Neuronal stem cell (in vitro differentiated cells): ENCODE measurements at regions not wholly inside any gene's neighbourhood (a gene's known extent, or its start where the extent isn't known, plus 50 kb on each side); places are given as distances from the start of the nearest gene placed in this dataset.

ENCODE experiments used
- DNase-seq: peaks from one replicate; pipeline ENCODE4 v3.0.0-alpha.2; 2013; ENCODE audit warnings: low spot score
- H2AFZ ChIP-seq: one replicate; pipeline ENCODE4 v1.6.1; 2013; ENCODE audit warnings: mild to moderate bottlenecking, low read length, inconsistent platforms
- H2AK5ac ChIP-seq: 2 replicates; pipeline ENCODE4 v1.6.1; 2013; ENCODE audit warnings: low read depth, mild to moderate bottlenecking, inconsistent platforms, low read length, moderate library complexity, mixed read lengths
- H2BK120ac ChIP-seq: 2 replicates; pipeline ENCODE4 v1.6.1; 2013; ENCODE audit warnings: low read depth, mild to moderate bottlenecking, inconsistent platforms, low read length, moderate library complexity, mixed read lengths
- H2BK12ac ChIP-seq: one replicate; pipeline ENCODE4 v1.6.1; 2013; ENCODE audit warnings: low read length, inconsistent platforms
- H2BK15ac ChIP-seq: 2 replicates; pipeline ENCODE4 v1.6.1; 2013; ENCODE audit warnings: mild to moderate bottlenecking, low read length, inconsistent platforms, mixed read lengths
- H2BK5ac ChIP-seq: one replicate; pipeline ENCODE4 v1.6.1; 2013; ENCODE audit warnings: inconsistent platforms, mild to moderate bottlenecking, low read length, moderate library complexity
- H3K14ac ChIP-seq: one replicate; pipeline ENCODE4 v1.6.1; 2013; ENCODE audit warnings: low read length, inconsistent platforms
- H3K18ac ChIP-seq: 2 replicates; pipeline ENCODE4 v1.6.1; 2013; ENCODE audit warnings: low read length, inconsistent platforms
- H3K23ac ChIP-seq: 2 replicates; pipeline ENCODE4 v1.6.1; 2013; ENCODE audit warnings: low read depth, mild to moderate bottlenecking, mixed read lengths, low read length, inconsistent platforms; ENCODE audit not compliant: poor library complexity
- H3K27ac ChIP-seq: replicated peaks from 3 replicates; pipeline ENCODE4 v1.5.1; 2013; ENCODE audit warnings: low read length, inconsistent platforms
- H3K27me3 ChIP-seq, 3 experiments: 2 replicates each; pipeline ENCODE4 v1.6.1; 2013; ENCODE audit warnings: low read length in 3 of 3, mild to moderate bottlenecking in 2 of 3, inconsistent platforms in 1 of 3, low read depth in 1 of 3, mixed read lengths in 1 of 3, moderate library complexity in 1 of 3; ENCODE audit not compliant: control insufficient read depth in 3 of 3, insufficient read depth in 3 of 3
- H3K36me3 ChIP-seq, 2 donors: replicated peaks in 1 of 2; 2 replicates each; pipeline ENCODE4 v1.6.1; 2013; ENCODE audit warnings: low read length in 2 of 2; ENCODE audit not compliant: control insufficient read depth in 2 of 2, insufficient read depth in 2 of 2
- H3K4ac ChIP-seq: 2 replicates; pipeline ENCODE4 v1.6.1; 2013; ENCODE audit warnings: inconsistent platforms, mild to moderate bottlenecking, low read length, moderate library complexity
- H3K4me1 ChIP-seq, 2 donors: 1 replicate in 1 of 2; 2 replicates in 1 of 2; pipeline ENCODE4 v1.6.1; 2013; ENCODE audit warnings: low read length in 2 of 2, low read depth in 1 of 2; ENCODE audit not compliant: control insufficient read depth in 2 of 2, insufficient read depth in 1 of 2
- H3K4me2 ChIP-seq: one replicate; pipeline ENCODE4 v1.6.1; 2013; ENCODE audit warnings: mild to moderate bottlenecking, low read length, inconsistent platforms; ENCODE audit not compliant: insufficient read depth, poor library complexity, severe bottlenecking
- H3K4me3 ChIP-seq, 2 donors: 2 replicates each; pipeline ENCODE4 v1.5.1; 2013; ENCODE audit warnings: low read length in 2 of 2, mild to moderate bottlenecking in 2 of 2, inconsistent platforms in 1 of 2, moderate library complexity in 1 of 2
- H3K79me1 ChIP-seq: one replicate; pipeline ENCODE4 v1.6.1; 2013; ENCODE audit warnings: low read depth, mild to moderate bottlenecking, inconsistent platforms, low read length, moderate library complexity
- H3K9ac ChIP-seq: one replicate; pipeline ENCODE4 v1.6.1; 2013; ENCODE audit warnings: mild to moderate bottlenecking, low read depth, low read length, inconsistent platforms; ENCODE audit not compliant: poor library complexity
- H3K9me3 ChIP-seq, 2 donors: replicated peaks in 1 of 2; 2 replicates each; pipeline versions ENCODE3 to v1.6.1; 2013; ENCODE audit warnings: low read length in 2 of 2, mild to moderate bottlenecking in 2 of 2, inconsistent platforms in 1 of 2, low read depth in 1 of 2, mixed read lengths in 1 of 2, moderate library complexity in 1 of 2; ENCODE audit not compliant: control insufficient read depth in 2 of 2, insufficient read depth in 1 of 2
- H4K8ac ChIP-seq: one replicate; pipeline ENCODE4 v1.6.1; 2013; ENCODE audit warnings: low read depth, mild to moderate bottlenecking, inconsistent platforms, low read length, moderate library complexity
- H4K91ac ChIP-seq: one replicate; pipeline ENCODE4 v1.6.1; 2013; ENCODE audit warnings: low read length, low read depth, mild to moderate bottlenecking, inconsistent platforms; ENCODE audit not compliant: poor library complexity
- WGBS, 2 donors: extraction: QIAGEN DNeasy Blood & Tissue Kit; methylation state at CpG; one replicate each; pipeline ENCODE4 v1.1.7; 2013; ENCODE audit warnings: missing lambda C conversion rate in 2 of 2, mixed read lengths in 1 of 2; ENCODE audit not compliant: insufficient read length in 2 of 2, insufficient replicate concordance in 1 of 2; ENCODE audit errors: extremely low coverage in 2 of 2; 5-methylcytosine and 5-hydroxymethylcytosine counted together

DNA sequence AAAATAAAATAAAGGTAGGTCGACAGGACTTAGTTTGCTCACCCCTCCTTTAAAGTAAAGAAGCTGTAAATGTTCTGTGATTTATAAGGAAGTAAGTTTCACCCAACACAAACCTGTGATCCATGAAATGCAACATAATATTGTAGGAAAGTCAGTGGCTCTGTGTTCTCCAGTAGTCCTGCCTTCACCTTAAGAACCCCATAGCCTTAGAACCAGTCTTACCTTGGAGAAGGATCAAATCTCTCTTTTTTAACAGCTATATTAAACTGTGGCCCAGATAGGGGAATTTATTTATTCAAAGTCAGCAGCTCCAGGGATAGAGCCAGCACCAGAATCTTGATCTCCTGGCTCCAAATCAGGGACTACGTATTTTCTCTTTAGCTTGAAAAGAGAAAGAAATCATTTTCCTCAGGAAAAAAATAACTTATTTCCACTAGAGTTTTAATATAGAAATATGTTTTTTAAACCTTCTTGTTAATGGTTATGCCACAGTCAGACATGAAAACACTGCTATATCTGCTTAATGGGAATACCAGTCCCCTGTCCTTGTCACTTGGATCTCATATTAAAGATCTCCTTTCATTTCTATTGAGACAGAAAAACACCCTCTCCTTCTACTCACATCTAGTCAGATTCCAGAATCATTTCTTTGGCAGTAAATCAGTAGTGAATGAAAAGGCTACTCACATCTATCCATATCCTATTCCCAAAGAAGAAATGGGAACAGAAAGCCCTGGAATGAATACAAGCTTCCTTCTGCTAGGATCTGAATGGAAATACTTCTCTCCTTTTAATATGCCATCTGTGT is 269.2 kb upstream of the TNC start:
- WGBS, 2 donors, result no CpG with 5 or more reads among the region's 2 CpGs
- H2BK15ac ChIP-seq, result no peak overlapping the region
- H2AK5ac ChIP-seq, result no peak overlapping the region
- no peak overlapping the region for H2BK5ac ChIP-seq
- no peak overlapping the region for H3K9ac ChIP-seq
- H4K91ac ChIP-seq, result no peak overlapping the region
- H3K4ac ChIP-seq, result no peak overlapping the region
- no peaks in the 10 kb centered on the region for H3K4me1 ChIP-seq
- H3K14ac ChIP-seq, result no peak overlapping the region
- no peak overlapping the region for H2AFZ ChIP-seq
- no peaks in the 10 kb centered on the region for H3K36me3 ChIP-seq
- H3K4me3 ChIP-seq, result no peak overlapping the region
- H3K4me2 ChIP-seq, result no peak overlapping the region
- H3K23ac ChIP-seq, result no peak overlapping the region
- H2BK120ac ChIP-seq, result no peak overlapping the region
- no peaks in the 10 kb centered on the region for H3K79me1 ChIP-seq
- no peak overlapping the region for H2BK12ac ChIP-seq
- H4K8ac ChIP-seq, result no peak overlapping the region
- H3K27me3 ChIP-seq, result no peaks in the 10 kb centered on the region
- no peak overlapping the region for H3K18ac ChIP-seq
- DNase-seq, result no peak
- peaks cover 7 to 10% of the 10 kb centered on the region in 2 donors for H3K9me3 ChIP-seq
- no peak overlapping the region for H3K27ac ChIP-seq

DNA sequence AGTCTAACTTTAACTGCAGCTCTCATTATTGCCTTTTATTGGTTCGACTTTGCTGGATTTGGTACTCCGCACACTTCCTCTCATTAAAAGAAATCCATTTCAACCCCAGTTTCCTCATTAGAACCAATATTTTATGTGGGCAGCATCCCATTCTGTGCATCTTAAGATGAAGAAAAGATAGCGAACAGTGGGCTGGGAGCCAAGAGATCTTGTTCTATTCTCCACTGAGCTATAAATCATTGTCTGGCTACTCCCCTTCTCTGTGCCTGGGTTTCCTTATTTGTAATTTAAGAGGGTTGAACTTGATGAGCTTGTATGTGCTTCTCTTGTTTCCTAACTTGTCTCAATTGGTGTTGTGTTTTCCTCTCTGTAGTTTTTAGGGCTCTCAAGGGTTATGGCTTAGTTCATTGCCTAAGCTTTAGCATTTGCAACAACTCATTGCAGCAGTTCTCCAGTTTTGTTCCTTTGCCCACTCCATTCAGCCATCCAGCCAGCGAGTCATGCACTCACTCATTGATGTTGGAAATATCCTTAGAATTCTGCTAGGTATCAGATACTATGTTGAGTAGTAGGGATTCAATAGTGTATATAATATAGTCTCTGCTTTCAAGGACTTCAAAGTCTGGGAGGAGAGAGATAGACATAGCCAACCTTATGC is 273.3 kb upstream of the TNC start:
- no peaks in the 10 kb centered on the region for H3K79me1 ChIP-seq
- WGBS, 2 donors, result no CpG with 5 or more reads among the region's 4 CpGs
- H3K18ac ChIP-seq, result no peak overlapping the region
- no peak overlapping the region for H3K4me3 ChIP-seq
- H3K4me1 ChIP-seq, result no peaks in the 10 kb centered on the region
- no peak overlapping the region for H3K27ac ChIP-seq
- no peak overlapping the region for H3K4me2 ChIP-seq
- no peak overlapping the region for H2AK5ac ChIP-seq
- H3K23ac ChIP-seq, result no peak overlapping the region
- DNase-seq, result no peak
- H3K9me3 ChIP-seq, result no peaks in the 10 kb centered on the region
- H2BK5ac ChIP-seq, result no peak overlapping the region
- no peaks in the 10 kb centered on the region for H3K36me3 ChIP-seq
- H2BK12ac ChIP-seq, result no peak overlapping the region
- no peak overlapping the region for H3K14ac ChIP-seq
- H4K91ac ChIP-seq, result no peak overlapping the region
- H3K4ac ChIP-seq, result no peak overlapping the region
- no peak overlapping the region for H2BK120ac ChIP-seq
- H3K9ac ChIP-seq, result no peak overlapping the region
- H3K27me3 ChIP-seq, result no peaks in the 10 kb centered on the region
- H2BK15ac ChIP-seq, result no peak overlapping the region
- H4K8ac ChIP-seq, result no peak overlapping the region
- no peak overlapping the region for H2AFZ ChIP-seq

DNA sequence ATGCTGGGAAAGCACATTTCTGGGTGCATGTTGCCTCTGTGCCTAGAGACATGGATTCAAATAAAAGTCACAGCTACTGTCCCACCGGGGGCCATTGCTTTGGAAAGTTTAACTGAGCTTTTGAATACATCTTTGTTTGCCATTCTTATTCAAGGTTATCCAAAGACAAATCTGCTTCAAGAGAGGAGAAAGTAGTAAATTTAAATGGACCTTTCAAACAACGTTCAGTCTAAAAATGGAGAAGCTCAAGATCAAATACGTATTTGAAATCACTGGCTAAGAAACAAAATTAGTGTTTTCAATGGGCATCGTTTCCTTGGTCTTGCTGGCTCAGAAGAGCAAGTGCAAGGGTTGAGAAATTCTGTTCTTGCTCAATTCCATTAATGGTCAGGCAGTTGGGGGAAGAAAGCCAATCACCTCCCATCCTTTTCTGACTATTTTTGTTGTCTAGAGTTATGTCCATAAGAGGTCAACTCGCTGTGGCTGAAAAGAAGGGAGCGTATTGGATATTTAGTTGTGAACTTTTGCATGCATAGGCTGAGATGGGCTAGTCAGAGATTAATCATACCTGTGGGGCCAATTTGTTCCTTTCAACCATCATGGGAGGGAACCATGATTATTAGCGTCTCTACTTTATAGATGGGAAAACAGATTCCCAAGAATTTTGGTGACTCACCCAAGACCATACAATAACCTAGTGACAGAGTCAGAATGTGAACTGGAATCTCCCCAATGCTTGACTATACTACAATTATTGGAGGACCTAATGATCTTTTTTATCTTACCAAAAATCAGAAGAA is 276.2 kb upstream of the TNC start:
- H3K79me1 ChIP-seq, result no peaks in the 10 kb centered on the region
- no peak overlapping the region for H3K4me3 ChIP-seq
- no peak overlapping the region for H3K23ac ChIP-seq
- H3K18ac ChIP-seq, result no peak overlapping the region
- no peak overlapping the region for H2AK5ac ChIP-seq
- no peak for DNase-seq
- no peak overlapping the region for H2BK5ac ChIP-seq
- no peak overlapping the region for H4K91ac ChIP-seq
- H3K27me3 ChIP-seq, result no peaks in the 10 kb centered on the region
- H2AFZ ChIP-seq, result no peak overlapping the region
- no peak overlapping the region for H3K27ac ChIP-seq
- H4K8ac ChIP-seq, result no peak overlapping the region
- no peak overlapping the region for H3K9ac ChIP-seq
- H2BK12ac ChIP-seq, result no peak overlapping the region
- no peak overlapping the region for H2BK120ac ChIP-seq
- H3K4me1 ChIP-seq, result no peaks in the 10 kb centered on the region
- H3K36me3 ChIP-seq, result no peaks in the 10 kb centered on the region
- no peak overlapping the region for H3K4ac ChIP-seq
- no peak overlapping the region for H3K4me2 ChIP-seq
- H3K9me3 ChIP-seq, result no peaks in the 10 kb centered on the region
- H3K14ac ChIP-seq, result no peak overlapping the region
- no CpG with 5 or more reads among the region's 7 CpGs for WGBS, 2 donors
- no peak overlapping the region for H2BK15ac ChIP-seq

DNA sequence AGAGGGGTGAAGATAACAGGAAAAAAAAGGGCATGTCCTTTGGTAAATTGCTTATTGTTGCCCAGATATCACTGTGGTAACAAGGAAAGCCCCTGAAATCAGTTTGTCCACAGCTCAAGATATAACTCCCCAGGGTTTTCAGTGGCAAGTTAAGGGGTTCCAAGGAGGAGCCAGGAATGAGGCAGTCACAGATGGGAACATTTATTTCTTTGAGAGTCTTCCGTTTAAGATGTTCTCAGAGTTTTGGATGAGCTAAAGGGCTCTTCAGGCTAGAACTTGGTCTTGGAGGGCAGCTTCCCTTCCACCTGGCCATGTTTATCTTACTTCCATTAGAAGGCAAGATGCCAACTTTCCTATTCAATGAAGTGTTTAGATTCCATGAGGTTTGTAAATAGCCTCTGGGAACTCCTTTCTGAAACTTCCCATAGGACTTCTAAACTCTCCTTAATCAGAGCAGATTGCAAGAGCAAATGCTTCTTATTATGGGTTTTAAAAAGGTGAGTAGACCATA is 277.6 kb upstream of the TNC start:
- Histone ChIP-seq H3K4me1 (no peaks in the 10 kb centered on the region), H3K27ac (no peak overlapping the region)
- WGBS, 2 donors, result no CpG with 5 or more reads among the region's 1 CpG

More for the DNA sequence above, 277.6 kb upstream of the TNC start:
- no peak overlapping the region for H3K4ac ChIP-seq
- H2BK120ac ChIP-seq, result no peak overlapping the region
- H3K36me3 ChIP-seq, result no peaks in the 10 kb centered on the region
- no peaks in the 10 kb centered on the region for H3K9me3 ChIP-seq
- no peak overlapping the region for H2BK5ac ChIP-seq
- no peak overlapping the region for H3K14ac ChIP-seq
- DNase-seq, result no peak
- no peaks in the 10 kb centered on the region for H3K79me1 ChIP-seq
- H3K9ac ChIP-seq, result no peak overlapping the region
- no peak overlapping the region for H2AK5ac ChIP-seq
- H3K23ac ChIP-seq, result no peak overlapping the region
- no peak overlapping the region for H2BK15ac ChIP-seq
- H2AFZ ChIP-seq, result no peak overlapping the region
- no peak overlapping the region for H3K4me3 ChIP-seq
- no peak overlapping the region for H3K4me2 ChIP-seq
- H3K18ac ChIP-seq, result no peak overlapping the region
- no peak overlapping the region for H4K8ac ChIP-seq
- H4K91ac ChIP-seq, result no peak overlapping the region
- no peaks in the 10 kb centered on the region for H3K27me3 ChIP-seq
- H2BK12ac ChIP-seq, result no peak overlapping the region
